ENCODE measurements at regions not wholly inside any gene's neighbourhood (a gene's known extent, or its start where the extent isn't known, plus 50 kb on each side); places are given as distances from the start of the nearest gene placed in this dataset.

GRCh38 chr10:84078771-84079170, 60.5 kb upstream of the GHITM start:
- DNase-seq: no peak

DNA sequence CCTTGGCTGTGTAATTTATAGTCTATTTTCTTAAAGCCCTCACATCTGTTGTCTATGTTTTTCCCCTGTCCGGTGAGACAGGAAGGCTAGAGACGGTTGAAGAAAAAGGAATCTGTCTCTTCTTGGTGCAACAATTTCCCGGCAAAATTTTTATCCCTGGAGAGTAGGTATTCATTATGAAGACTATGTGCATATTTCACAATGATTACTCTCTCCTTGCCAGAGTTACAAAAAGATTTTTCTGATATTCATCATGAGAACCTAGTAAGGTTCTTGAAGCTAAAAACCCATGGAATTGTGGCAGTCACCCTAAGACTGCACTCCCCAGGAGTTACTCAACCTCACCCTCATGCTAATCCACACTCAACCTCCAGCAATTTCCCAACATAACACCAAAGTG, 55.0 kb upstream of the GHITM start:
- no peak for DNase-seq

- DNase-seq: no peak
Measured at GRCh38 chr10:84087202-84087601, 52.1 kb upstream of the GHITM start.

DNA sequence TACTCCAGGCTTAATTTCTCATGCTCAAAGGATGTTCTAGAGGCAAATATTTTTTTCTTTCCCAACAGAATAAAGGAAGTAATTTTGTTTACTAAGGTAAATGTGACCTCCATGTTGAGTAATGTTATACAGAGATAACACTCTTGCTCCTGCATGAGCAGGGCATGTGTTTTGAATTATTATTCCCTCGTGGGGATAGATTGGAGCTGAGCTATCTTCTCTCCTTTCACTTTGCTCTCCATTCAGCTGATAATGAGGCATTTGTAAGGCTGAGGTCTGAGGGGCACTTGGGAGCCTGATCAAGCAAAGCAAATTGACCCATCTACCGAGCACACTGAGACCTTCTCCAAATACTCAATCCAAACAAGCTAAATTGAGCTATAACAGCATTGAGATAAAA, 50.7 kb upstream of the GHITM start:
- no peak for DNase-seq

GRCh38 chr10:84089162-84089561, 50.1 kb upstream of the GHITM start:
- no peak for DNase-seq

All from stimulated activated CD8-positive, alpha-beta memory T cell treated with anti-CD3 and anti-CD28 coated beads, Interleukin-4, amount 100 ng/mL, for 48 hours (primary cell).